Neuronal stem cell (in vitro differentiated cells): ENCODE measurements at regions not wholly inside any gene's neighbourhood (a gene's known extent, or its start where the extent isn't known, plus 50 kb on each side); places are given as distances from the start of the nearest gene placed in this dataset.

Source experiments
- DNase-seq: peaks from one replicate; pipeline ENCODE4 v3.0.0-alpha.2; 2013; ENCODE audit warnings: low spot score
- H2AFZ ChIP-seq: one replicate; pipeline ENCODE4 v1.6.1; 2013; ENCODE audit warnings: mild to moderate bottlenecking, low read length, inconsistent platforms
- H2AK5ac ChIP-seq: 2 replicates; pipeline ENCODE4 v1.6.1; 2013; ENCODE audit warnings: low read depth, mild to moderate bottlenecking, inconsistent platforms, low read length, moderate library complexity, mixed read lengths
- H2BK120ac ChIP-seq: 2 replicates; pipeline ENCODE4 v1.6.1; 2013; ENCODE audit warnings: low read depth, mild to moderate bottlenecking, inconsistent platforms, low read length, moderate library complexity, mixed read lengths
- H2BK12ac ChIP-seq: one replicate; pipeline ENCODE4 v1.6.1; 2013; ENCODE audit warnings: low read length, inconsistent platforms
- H2BK15ac ChIP-seq: 2 replicates; pipeline ENCODE4 v1.6.1; 2013; ENCODE audit warnings: mild to moderate bottlenecking, low read length, inconsistent platforms, mixed read lengths
- H2BK5ac ChIP-seq: one replicate; pipeline ENCODE4 v1.6.1; 2013; ENCODE audit warnings: inconsistent platforms, mild to moderate bottlenecking, low read length, moderate library complexity
- H3K14ac ChIP-seq: one replicate; pipeline ENCODE4 v1.6.1; 2013; ENCODE audit warnings: low read length, inconsistent platforms
- H3K18ac ChIP-seq: 2 replicates; pipeline ENCODE4 v1.6.1; 2013; ENCODE audit warnings: low read length, inconsistent platforms
- H3K23ac ChIP-seq: 2 replicates; pipeline ENCODE4 v1.6.1; 2013; ENCODE audit warnings: low read depth, mild to moderate bottlenecking, mixed read lengths, low read length, inconsistent platforms; ENCODE audit not compliant: poor library complexity
- H3K27ac ChIP-seq: replicated peaks from 3 replicates; pipeline ENCODE4 v1.5.1; 2013; ENCODE audit warnings: low read length, inconsistent platforms
- H3K27me3 ChIP-seq, 3 experiments: 2 replicates each; pipeline ENCODE4 v1.6.1; 2013; ENCODE audit warnings: low read length in 3 of 3, mild to moderate bottlenecking in 2 of 3, inconsistent platforms in 1 of 3, low read depth in 1 of 3, mixed read lengths in 1 of 3, moderate library complexity in 1 of 3; ENCODE audit not compliant: control insufficient read depth in 3 of 3, insufficient read depth in 3 of 3
- H3K36me3 ChIP-seq, 2 donors: replicated peaks in 1 of 2; 2 replicates each; pipeline ENCODE4 v1.6.1; 2013; ENCODE audit warnings: low read length in 2 of 2; ENCODE audit not compliant: control insufficient read depth in 2 of 2, insufficient read depth in 2 of 2
- H3K4ac ChIP-seq: 2 replicates; pipeline ENCODE4 v1.6.1; 2013; ENCODE audit warnings: inconsistent platforms, mild to moderate bottlenecking, low read length, moderate library complexity
- H3K4me1 ChIP-seq, 2 donors: 1 replicate in 1 of 2; 2 replicates in 1 of 2; pipeline ENCODE4 v1.6.1; 2013; ENCODE audit warnings: low read length in 2 of 2, low read depth in 1 of 2; ENCODE audit not compliant: control insufficient read depth in 2 of 2, insufficient read depth in 1 of 2
- H3K4me2 ChIP-seq: one replicate; pipeline ENCODE4 v1.6.1; 2013; ENCODE audit warnings: mild to moderate bottlenecking, low read length, inconsistent platforms; ENCODE audit not compliant: insufficient read depth, poor library complexity, severe bottlenecking
- H3K4me3 ChIP-seq, 2 donors: 2 replicates each; pipeline ENCODE4 v1.5.1; 2013; ENCODE audit warnings: low read length in 2 of 2, mild to moderate bottlenecking in 2 of 2, inconsistent platforms in 1 of 2, moderate library complexity in 1 of 2
- H3K79me1 ChIP-seq: one replicate; pipeline ENCODE4 v1.6.1; 2013; ENCODE audit warnings: low read depth, mild to moderate bottlenecking, inconsistent platforms, low read length, moderate library complexity
- H3K9ac ChIP-seq: one replicate; pipeline ENCODE4 v1.6.1; 2013; ENCODE audit warnings: mild to moderate bottlenecking, low read depth, low read length, inconsistent platforms; ENCODE audit not compliant: poor library complexity
- H3K9me3 ChIP-seq, 2 donors: replicated peaks in 1 of 2; 2 replicates each; pipeline versions ENCODE3 to v1.6.1; 2013; ENCODE audit warnings: low read length in 2 of 2, mild to moderate bottlenecking in 2 of 2, inconsistent platforms in 1 of 2, low read depth in 1 of 2, mixed read lengths in 1 of 2, moderate library complexity in 1 of 2; ENCODE audit not compliant: control insufficient read depth in 2 of 2, insufficient read depth in 1 of 2
- H4K8ac ChIP-seq: one replicate; pipeline ENCODE4 v1.6.1; 2013; ENCODE audit warnings: low read depth, mild to moderate bottlenecking, inconsistent platforms, low read length, moderate library complexity
- H4K91ac ChIP-seq: one replicate; pipeline ENCODE4 v1.6.1; 2013; ENCODE audit warnings: low read length, low read depth, mild to moderate bottlenecking, inconsistent platforms; ENCODE audit not compliant: poor library complexity
- WGBS, 2 donors: extraction: QIAGEN DNeasy Blood & Tissue Kit; methylation state at CpG; one replicate each; pipeline ENCODE4 v1.1.7; 2013; ENCODE audit warnings: missing lambda C conversion rate in 2 of 2, mixed read lengths in 1 of 2; ENCODE audit not compliant: insufficient read length in 2 of 2, insufficient replicate concordance in 1 of 2; ENCODE audit errors: extremely low coverage in 2 of 2; 5-methylcytosine and 5-hydroxymethylcytosine counted together

DNA sequence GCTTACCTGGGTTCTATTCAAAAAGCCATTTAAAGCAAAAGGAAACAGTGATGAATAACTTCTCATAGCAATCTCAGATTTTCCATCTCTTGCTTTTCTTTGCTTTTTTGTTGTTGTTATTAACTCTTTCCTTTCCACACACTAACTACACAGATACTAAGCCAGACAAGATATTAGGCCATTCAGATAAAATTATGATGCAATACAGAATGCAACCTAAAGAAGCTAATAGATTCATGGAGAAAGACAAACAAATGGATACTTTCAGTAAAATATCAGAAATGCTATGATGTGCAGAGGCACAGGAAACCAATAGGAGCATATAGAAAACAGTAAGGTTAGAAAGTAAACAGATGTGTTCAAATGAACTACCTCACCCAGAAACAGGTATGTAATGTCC is 597.0 kb upstream of the ITGA1 start:
- Histone ChIP-seq H2AK5ac (no peak overlapping the region), H3K9ac (no peak overlapping the region), H3K14ac (no peak overlapping the region), H3K27ac (no peak overlapping the region), H4K91ac (no peak overlapping the region), H3K27me3 (no peaks in the 10 kb centered on the region), H2BK12ac (no peak overlapping the region), H2BK120ac (no peak overlapping the region), H3K4me2 (no peak overlapping the region), H3K23ac (no peak overlapping the region), H2BK5ac (no peak overlapping the region), H3K4me3 (no peak overlapping the region), H3K36me3 (no peaks in the 10 kb centered on the region), H3K18ac (no peak overlapping the region), H4K8ac (no peak overlapping the region), H3K9me3 (no peaks in the 10 kb centered on the region), H2BK15ac (no peak overlapping the region), H3K4me1 (no peaks in the 10 kb centered on the region), H3K4ac (no peak overlapping the region), H3K79me1 (no peaks in the 10 kb centered on the region), H2AFZ (no peak overlapping the region)
- DNase-seq: no peak

DNA sequence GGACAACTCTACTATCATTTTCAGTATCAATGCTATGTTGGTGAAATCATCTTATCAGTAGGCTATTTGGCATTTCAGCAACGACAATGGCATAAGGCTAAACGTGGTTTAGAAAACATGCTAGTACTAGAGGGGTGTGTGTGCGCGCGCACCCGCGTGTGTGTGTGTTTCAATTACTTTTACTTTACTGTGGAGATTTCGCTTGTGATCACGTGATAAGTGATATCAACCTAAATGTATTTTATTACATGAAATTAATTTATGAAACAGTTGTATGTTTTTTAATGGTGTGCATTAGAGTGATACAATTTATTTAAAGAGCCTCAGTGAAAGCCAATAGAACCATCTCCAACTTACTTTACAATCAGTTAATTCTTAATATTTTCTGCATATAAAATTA is 587.9 kb upstream of the ITGA1 start:
- Histone ChIP-seq H3K18ac (no peak overlapping the region), H3K9ac (no peak overlapping the region), H3K4me2 (no peak overlapping the region), H4K91ac (no peak overlapping the region), H2AFZ (no peak overlapping the region), H2BK5ac (no peak overlapping the region), H3K27me3 (no peaks in the 10 kb centered on the region), H3K14ac (no peak overlapping the region), H3K79me1 (no peaks in the 10 kb centered on the region), H2BK120ac (no peak overlapping the region), H2AK5ac (no peak overlapping the region), H4K8ac (no peak overlapping the region), H3K9me3 (no peaks in the 10 kb centered on the region), H3K4me1 (no peaks in the 10 kb centered on the region), H3K27ac (no peak overlapping the region), H2BK15ac (no peak overlapping the region), H3K36me3 (no peaks in the 10 kb centered on the region), H2BK12ac (no peak overlapping the region), H3K4ac (no peak overlapping the region), H3K23ac (no peak overlapping the region), H3K4me3 (no peak overlapping the region)
- WGBS, 2 donors: no CpG with 5 or more reads among the region's 9 CpGs
- no peak for DNase-seq

DNA sequence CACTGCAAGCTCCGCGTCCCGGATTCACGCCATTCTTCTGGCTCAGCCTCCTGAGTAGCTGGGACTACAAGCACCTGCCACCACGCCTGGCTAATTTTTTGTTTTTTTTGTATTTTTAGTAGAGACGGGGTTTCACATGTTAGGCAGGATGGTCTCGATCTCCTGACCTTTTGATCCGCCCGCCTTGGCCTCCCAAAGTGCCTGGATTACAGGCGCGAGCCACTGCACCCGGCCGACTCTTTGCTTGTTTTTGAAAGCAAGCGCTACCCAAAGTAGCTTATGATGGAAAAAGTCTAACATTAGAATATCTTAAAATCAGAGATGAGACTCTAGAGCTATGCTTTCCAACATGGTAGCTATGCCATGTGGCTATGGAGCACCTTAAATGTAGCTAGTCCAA is 585.5 kb upstream of the ITGA1 start:
- no peak overlapping the region for H2BK15ac ChIP-seq
- no peak overlapping the region for H2AFZ ChIP-seq
- H3K4ac ChIP-seq: no peak overlapping the region
- no peaks in the 10 kb centered on the region for H3K27me3 ChIP-seq
- H2BK5ac ChIP-seq: no peak overlapping the region
- no peak overlapping the region for H2BK120ac ChIP-seq
- no peaks in the 10 kb centered on the region for H3K4me1 ChIP-seq
- no peaks in the 10 kb centered on the region for H3K9me3 ChIP-seq
- no peaks in the 10 kb centered on the region for H3K79me1 ChIP-seq
- no peaks in the 10 kb centered on the region for H3K36me3 ChIP-seq
- H3K4me3 ChIP-seq: no peak overlapping the region
- no peak overlapping the region for H3K23ac ChIP-seq
- H4K8ac ChIP-seq: no peak overlapping the region
- H2BK12ac ChIP-seq: no peak overlapping the region
- no peak for DNase-seq
- H2AK5ac ChIP-seq: no peak overlapping the region
- H3K9ac ChIP-seq: no peak overlapping the region
- no peak overlapping the region for H3K14ac ChIP-seq
- H3K4me2 ChIP-seq: no peak overlapping the region
- no peak overlapping the region for H4K91ac ChIP-seq
- no peak overlapping the region for H3K18ac ChIP-seq
- no CpG with 5 or more reads among the region's 14 CpGs for WGBS, 2 donors
- no peak overlapping the region for H3K27ac ChIP-seq

DNA sequence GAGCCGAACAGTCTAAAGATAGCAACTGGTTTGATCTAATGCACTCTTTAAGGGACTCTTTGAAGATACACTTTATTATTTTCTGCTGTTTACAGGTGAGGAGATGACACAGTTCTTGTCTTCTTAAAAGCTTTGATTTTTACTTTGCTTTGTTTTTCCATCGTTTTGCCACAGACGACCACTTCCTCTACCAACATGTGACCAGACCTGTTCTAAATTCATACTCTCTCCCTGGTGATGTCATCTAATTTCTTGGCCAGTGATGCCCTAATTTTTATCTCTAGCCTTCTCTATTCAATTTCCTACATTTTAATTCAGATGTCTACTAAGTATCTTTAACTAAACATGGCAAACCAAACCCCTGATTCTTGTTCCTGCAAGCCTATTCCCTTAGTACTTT is 583.4 kb upstream of the ITGA1 start:
- Histone ChIP-seq H3K4ac (no peak overlapping the region), H2BK12ac (no peak overlapping the region), H3K36me3 (no peaks in the 10 kb centered on the region), H3K14ac (no peak overlapping the region), H2BK120ac (no peak overlapping the region), H2AK5ac (no peak overlapping the region), H4K91ac (no peak overlapping the region), H3K4me2 (no peak overlapping the region), H3K23ac (no peak overlapping the region), H3K9me3 (no peaks in the 10 kb centered on the region), H3K4me3 (no peak overlapping the region), H3K27me3 (no peaks in the 10 kb centered on the region), H3K18ac (no peak overlapping the region), H2BK15ac (no peak overlapping the region), H3K4me1 (no peaks in the 10 kb centered on the region), H2BK5ac (no peak overlapping the region), H3K9ac (no peak overlapping the region), H3K79me1 (no peaks in the 10 kb centered on the region), H3K27ac (no peak overlapping the region), H4K8ac (no peak overlapping the region), H2AFZ (no peak overlapping the region)
- no peak for DNase-seq
- WGBS, 2 donors: no CpG with 5 or more reads among the region's 3 CpGs
